ENCODE measurements at regions not wholly inside any gene's neighbourhood (a gene's known extent, or its start where the extent isn't known, plus 50 kb on each side); places are given as distances from the start of the nearest gene placed in this dataset.

- peak; percentile 26 to 57 for DNase-seq (ENCODE audit: low read depth in 2 of 2)
- TF ChIP-seq, protein P1, sequence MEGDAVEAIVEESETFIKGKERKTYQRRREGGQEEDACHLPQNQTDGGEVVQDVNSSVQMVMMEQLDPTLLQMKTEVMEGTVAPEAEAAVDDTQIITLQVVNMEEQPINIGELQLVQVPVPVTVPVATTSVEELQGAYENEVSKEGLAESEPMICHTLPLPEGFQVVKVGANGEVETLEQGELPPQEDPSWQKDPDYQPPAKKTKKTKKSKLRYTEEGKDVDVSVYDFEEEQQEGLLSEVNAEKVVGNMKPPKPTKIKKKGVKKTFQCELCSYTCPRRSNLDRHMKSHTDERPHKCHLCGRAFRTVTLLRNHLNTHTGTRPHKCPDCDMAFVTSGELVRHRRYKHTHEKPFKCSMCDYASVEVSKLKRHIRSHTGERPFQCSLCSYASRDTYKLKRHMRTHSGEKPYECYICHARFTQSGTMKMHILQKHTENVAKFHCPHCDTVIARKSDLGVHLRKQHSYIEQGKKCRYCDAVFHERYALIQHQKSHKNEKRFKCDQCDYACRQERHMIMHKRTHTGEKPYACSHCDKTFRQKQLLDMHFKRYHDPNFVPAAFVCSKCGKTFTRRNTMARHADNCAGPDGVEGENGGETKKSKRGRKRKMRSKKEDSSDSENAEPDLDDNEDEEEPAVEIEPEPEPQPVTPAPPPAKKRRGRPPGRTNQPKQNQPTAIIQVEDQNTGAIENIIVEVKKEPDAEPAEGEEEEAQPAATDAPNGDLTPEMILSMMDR (IDR thresholded peaks at IDR 0.05; ENCODE audit: low read depth, low read length), result no peak
Measured at GRCh38 chr2:12605936-12606335, 110.8 kb upstream of the TRIB2 start.

GRCh38 chr2:12606472-12607000 lies 110.2 kb upstream of the TRIB2 start:
- no peak overlapping the region for H3K4me3 ChIP-seq (replicated peaks in 1 of 2; ENCODE audit: low read depth in 2 of 2, low read length in 2 of 2)
- peak; percentile 50 to 56 for DNase-seq (ENCODE audit: low read depth in 2 of 2)
- TF ChIP-seq, protein P1 (IDR thresholded peaks at IDR 0.05; ENCODE audit: low read depth, low read length), result peak; percentile 24

More at GRCh38 chr2:12605936-12606335, 110.8 kb upstream of the TRIB2 start:
- no peak overlapping the region for H3K4me3 ChIP-seq (replicated peaks in 1 of 2; ENCODE audit: low read depth in 2 of 2, low read length in 2 of 2)

DNA sequence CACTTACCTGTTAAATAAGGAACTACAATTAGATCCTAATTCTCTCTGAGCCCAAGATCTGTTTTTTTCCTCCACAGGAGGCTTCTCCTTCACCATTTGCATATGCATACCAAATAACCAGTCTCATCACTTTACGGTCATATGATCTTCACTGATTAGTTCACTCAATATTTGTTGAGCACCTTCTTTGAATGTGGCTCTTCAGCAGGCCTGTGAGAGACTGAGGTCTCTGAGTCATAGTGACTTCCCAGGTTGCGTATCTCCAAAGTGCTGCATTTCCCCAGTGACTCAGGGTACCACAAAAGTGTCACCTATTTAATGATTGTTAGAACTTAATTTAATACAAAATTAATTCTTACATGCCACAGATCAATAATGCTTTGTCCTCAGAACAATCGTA lies 108.8 kb upstream of the TRIB2 start:
- TF ChIP-seq, protein P1 (IDR thresholded peaks at IDR 0.05; ENCODE audit: low read depth, low read length), result no peak
- DNase-seq (ENCODE audit: low read depth in 2 of 2), result peak in 1 of 2 donors; percentile 37
- no peak overlapping the region for H3K4me3 ChIP-seq (replicated peaks in 1 of 2; ENCODE audit: low read depth in 2 of 2, low read length in 2 of 2)

DNA sequence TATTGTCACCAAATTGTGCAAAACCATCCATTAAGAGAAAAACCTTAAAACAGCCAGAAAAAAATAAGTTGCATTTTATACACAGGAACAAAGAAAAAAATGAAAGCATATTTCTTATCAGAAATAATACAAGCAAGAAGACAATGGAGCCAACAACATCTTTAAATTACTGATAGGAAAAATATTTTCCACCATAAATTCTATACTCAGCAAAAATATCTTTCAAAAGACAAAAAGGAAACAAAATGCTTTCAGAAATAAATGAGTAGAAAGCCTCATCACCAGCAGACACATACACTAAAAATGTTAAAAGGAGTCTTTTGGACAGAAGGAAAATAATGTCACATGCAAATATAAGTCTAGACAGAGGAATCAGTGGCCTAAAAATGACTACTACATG lies 106.4 kb upstream of the TRIB2 start:
- DNase-seq (ENCODE audit: low read depth in 2 of 2), result no peak
- H3K4me3 ChIP-seq (replicated peaks in 1 of 2; ENCODE audit: low read depth in 2 of 2, low read length in 2 of 2), result no peak overlapping the region
- TF ChIP-seq, protein P1 (IDR thresholded peaks at IDR 0.05; ENCODE audit: low read depth, low read length), result no peak

DNA sequence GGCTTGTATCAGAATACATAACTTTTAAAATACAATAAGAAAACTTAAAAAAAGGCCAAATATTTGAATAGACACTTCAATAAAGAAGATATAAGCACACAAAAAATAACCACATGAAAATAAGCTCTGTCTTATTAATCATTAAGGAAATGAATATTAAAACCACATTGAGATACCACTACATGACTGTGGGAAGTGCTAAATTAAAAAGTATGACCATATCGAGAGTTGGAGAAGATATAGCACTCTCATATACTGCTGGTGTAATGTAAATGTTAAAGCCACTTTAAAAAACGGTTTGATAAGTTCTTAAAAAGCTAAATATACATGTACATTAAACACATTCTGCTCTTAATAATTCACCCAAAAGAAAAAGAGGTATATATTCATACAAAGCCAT lies 104.6 kb upstream of the TRIB2 start:
- TF ChIP-seq, protein P1 (IDR thresholded peaks at IDR 0.05; ENCODE audit: low read depth, low read length), result no peak
- DNase-seq (ENCODE audit: low read depth in 2 of 2), result no peak
- no peak overlapping the region for H3K4me3 ChIP-seq (replicated peaks in 1 of 2; ENCODE audit: low read depth in 2 of 2, low read length in 2 of 2)

- DNase-seq (ENCODE audit: low read depth in 2 of 2), result no peak
- H3K4me3 ChIP-seq (replicated peaks in 1 of 2; ENCODE audit: low read depth in 2 of 2, low read length in 2 of 2), result no peak overlapping the region
- TF ChIP-seq, protein P1 (IDR thresholded peaks at IDR 0.05; ENCODE audit: low read depth, low read length), result no peak
Measured at GRCh38 chr2:12612671-12613070, 104.1 kb upstream of the TRIB2 start.

Data from cardiac fibroblast (primary cell).